SH-SY5Y (cell line): ENCODE measurements at regions not wholly inside any gene's neighbourhood (a gene's known extent, or its start where the extent isn't known, plus 50 kb on each side); places are given as distances from the start of the nearest gene placed in this dataset.

Experiments
- GATA2 ChIP-seq: IDR thresholded peaks from 2 replicates; pipeline ENCODE4 v1.6.1; 2011; ENCODE audit warnings: mild to moderate bottlenecking, low read depth, low read length
- GATA3 ChIP-seq: IDR thresholded peaks from 2 replicates; pipeline ENCODE4 v1.6.1; 2011; ENCODE audit warnings: low read depth, mild to moderate bottlenecking, low read length, moderate library complexity

DNA sequence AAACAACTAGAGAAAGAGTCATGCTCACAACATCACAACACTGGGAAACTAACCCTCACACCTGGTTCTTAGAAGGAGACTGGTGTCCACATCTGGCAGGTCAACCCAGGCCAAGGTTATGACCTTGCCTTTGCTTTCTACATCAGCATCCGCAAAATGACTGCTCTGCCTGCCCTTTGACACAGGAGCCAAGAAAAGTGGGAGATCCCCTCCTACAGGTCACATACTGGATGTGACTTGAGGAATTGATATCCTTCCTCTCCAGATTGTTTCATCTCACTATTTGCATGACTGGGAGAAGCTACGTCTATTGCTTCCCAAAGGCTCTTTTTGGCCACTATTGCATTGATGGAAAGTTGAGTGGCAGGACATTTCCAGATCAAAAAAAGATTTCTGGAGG, 115.5 kb downstream of the MIS18A start:
- TF ChIP-seq GATA3 = no peak
- no peak for TF ChIP-seq GATA2

DNA sequence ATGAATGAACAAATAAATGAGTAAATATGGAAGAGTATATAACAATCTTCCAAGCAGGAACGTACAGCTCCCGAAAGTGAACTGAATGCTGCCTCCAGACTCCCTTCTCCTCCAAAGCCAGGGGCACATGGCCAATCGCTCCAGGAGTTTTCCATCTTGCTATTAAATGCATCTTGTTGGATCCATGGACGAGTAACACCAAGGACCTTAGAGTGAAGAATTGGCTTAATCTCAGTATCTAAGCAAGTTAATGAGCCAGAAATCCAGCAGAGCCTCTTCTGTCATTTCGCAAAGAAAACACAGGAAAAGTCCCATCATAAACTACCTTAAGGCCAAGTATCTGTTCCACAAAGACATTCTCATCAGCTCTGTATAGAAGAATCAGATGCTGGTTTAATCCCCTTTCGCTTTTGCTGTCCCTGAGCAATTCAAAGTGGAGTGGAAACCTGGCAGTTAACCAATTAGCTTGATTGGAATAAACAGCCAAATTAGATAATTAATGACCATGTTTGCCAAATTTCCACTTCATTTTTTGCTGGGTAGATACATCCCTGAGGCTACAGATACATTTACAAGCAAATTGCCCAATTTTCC, 116.0 kb downstream of the MIS18A start:
- no peak for TF ChIP-seq GATA2
- no peak for TF ChIP-seq GATA3

DNA sequence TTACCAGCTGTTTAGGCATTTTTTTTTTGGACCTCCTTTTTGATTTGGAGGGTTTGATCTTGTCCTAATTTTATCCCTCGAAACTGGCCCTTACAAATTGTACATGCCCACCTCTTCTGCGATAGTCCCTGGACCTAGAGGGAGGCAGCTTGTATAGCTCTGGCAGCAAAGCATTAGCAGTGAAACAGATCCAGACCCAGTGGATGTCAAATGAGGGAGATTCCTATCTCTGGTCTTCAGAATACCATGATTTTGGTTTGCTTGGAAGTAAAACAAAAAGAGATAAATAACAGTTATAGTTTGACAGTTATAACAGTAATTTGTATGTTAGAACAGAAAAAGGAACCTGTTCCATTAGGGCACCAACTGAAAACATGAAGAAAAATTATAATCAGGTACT, 123.6 kb downstream of the MIS18A start:
- TF ChIP-seq GATA2 = peak; percentile 94
- TF ChIP-seq GATA3 = peak; percentile 95

- TF ChIP-seq GATA3 = no peak
- no peak for TF ChIP-seq GATA2
Measured at GRCh38 chr21:32147041-32147440, 131.8 kb downstream of the MIS18A start.

DNA sequence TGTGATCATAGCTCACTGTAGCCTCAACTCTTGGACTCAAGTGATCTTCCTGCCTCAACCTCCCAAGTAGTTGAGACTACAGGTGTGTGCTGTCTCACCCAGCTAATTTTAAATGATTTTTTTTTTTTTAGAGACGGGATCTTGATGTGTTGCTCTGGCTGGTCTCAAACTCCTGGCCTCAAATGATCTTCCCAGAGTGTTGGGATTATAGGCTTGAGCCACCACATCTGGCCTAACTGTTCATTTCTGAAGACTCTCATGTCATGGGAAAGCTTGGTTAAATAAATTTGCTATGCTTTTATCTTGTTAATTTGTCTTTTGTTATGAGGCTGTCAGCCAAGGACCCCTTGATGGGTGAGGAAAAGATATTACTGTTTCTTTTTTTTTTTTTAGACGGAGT, 134.0 kb downstream of the MIS18A start:
- TF ChIP-seq GATA3 = no peak
- TF ChIP-seq GATA2 = no peak

DNA sequence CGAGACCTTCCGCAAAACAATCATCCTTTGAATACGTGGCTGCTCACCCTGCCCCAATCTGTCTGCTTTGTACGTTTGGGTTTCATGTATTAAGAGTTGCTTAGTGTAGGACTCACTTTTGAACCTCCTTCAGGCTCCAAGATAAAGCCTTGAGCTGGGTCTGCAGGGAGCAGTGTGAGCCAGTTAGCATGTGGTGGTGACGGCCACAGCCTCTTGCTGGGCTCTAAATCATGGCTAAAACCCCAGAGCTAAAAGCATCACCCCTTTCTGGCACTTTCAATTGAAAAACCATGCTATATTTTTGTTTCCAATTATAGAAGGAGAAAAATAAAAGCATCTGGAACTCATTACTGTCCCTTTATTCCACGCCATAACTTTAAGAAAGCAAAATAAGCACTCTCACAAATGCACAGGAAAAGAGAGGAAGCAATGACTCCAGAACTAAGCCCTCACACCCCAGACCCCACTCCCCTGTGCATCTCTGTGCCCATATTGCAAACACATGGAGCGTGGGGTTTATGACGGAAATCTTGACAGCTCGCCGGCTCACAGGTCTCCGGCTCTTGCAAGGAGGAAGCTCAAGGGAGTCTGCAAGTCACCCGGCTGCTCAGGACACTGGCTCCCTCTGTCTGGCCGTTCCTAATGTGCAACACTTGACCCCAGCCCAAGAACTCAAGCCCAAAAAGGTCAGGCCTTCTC, 135.5 kb downstream of the MIS18A start:
- no peak for TF ChIP-seq GATA3
- no peak for TF ChIP-seq GATA2

DNA sequence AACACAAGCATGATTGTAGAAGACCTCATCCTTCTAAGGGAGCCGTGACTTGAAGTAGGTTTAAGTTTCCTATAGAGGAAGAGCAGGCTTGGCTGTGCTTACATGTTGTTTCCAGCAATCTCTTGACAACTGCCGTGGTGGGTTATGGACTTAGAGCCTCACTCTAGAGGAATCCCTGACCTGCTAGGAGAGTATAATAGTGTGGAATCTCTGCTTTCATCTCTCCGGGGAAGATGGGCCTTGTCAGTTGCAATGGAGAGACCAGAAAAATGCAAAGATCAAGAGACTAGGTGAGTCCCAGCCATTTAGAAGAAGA, 137.6 kb downstream of the MIS18A start:
- no peak for TF ChIP-seq GATA3
- TF ChIP-seq GATA2 = no peak

- TF ChIP-seq GATA2 (no peak), GATA3 (no peak)
Measured at GRCh38 chr21:32140604-32141317, 138.1 kb downstream of the MIS18A start.

DNA sequence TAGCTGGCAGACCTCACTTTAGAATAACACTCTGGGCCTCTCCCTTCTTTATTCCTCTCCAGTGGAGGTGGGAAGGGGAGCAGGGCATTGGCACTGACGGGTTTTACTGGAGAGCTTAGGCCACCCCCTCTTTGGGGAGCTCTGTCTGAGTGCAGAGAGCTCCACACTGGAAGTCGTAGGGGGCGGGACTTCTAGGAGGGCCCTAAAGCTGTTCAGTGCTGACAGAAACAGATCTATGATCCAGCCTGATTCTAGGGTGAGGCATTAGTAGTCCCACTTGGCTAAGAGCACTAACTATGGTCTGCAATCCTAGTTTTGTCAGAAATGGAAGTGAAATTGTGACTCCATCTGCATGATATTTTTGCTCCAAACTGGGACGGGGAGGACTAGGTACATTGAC, 138.7 kb downstream of the MIS18A start:
- no peak for TF ChIP-seq GATA2

DNA sequence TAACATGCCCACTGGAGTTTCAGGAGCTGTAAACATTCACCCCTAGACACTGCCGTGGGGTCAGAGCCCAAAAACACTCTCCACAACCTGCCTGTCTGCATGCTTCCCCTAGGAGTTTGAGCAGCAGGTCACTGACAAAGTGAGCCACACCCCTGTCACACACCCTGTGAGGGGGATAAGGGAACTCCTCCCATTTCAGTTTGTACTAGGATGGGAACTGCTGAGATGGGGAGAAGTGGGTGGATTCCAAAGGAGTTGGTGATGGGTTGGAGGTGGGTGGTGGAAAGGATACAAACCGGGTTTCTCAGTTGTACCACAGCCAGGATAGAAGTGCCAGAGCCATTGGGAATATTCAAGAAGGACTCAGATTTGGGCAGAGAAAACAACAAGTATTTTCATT, 140.2 kb downstream of the MIS18A start:
- TF ChIP-seq GATA3 (no peak), GATA2 (no peak)

GRCh38 chr21:32137931-32138330, 140.9 kb downstream of the MIS18A start:
- TF ChIP-seq GATA2 (no peak), GATA3 (no peak)

DNA sequence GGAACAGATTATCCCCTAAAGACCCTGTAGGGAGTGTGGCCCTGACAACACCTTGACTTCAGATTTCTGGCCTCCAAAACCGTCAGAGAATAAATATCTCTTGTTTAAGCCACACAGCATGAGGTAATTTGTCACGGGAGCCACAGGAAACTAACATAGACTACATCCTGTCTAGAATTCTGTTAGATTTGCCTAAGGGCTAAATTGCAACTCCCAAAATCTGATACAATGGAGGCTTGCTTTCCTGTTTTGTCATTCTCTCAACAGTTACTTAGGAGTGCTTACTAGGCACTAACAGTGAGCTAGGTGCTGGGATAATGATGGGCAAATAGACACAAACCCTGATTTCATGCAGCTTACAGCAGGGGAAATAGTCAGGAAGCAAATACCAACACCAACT, 141.6 kb downstream of the MIS18A start:
- TF ChIP-seq GATA3 = no peak
- TF ChIP-seq GATA2 = no peak

GRCh38 chr21:32136546-32136945, 142.3 kb downstream of the MIS18A start:
- no peak for TF ChIP-seq GATA3
- no peak for TF ChIP-seq GATA2

DNA sequence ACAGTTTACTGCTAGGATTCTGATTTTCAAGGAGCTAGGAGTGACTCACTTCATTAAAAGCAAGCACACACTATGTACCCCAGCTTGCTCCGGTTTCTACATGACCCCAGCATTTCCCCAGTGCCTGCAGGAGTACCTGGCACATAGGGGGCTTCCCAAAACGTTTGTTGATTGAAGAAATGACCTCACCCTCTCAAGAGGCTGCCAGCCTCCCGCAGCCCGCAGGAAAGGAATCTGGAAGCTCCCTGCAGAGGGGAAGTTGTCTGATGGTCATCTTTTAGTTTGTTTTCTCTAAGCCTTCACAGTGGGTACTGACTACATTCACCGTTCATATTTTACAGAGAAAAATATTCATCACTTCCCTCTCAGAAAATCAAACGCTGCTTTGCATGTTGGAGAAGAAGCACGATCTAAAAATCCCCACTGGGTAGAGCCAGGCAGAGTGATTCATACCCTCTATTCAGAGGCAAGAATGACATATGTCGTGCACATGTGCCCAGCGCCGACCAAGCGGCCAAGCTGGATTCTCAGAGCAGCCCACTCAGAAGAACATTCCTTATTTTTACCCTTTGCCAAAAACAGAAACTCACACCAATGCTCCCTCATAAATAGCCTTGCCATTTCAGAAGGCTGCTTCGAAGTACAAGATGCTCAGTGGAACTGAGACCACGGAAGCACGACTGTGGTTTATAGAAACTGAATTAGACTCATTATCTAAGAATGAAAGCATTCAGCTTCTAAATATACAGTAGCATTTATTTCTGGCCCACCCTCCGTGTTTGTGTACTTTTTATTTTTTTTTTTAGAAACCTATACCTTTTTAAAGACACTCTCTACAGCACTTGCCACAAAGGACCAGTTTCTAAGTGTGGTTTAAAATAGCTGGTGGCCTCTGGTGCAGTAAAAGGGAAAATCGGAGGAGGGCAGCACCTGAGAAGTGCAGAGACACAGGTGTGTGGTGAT, 143.2 kb downstream of the MIS18A start:
- TF ChIP-seq GATA2 (no peak), GATA3 (no peak)
